ENCODE measurements at regions not wholly inside any gene's neighbourhood (a gene's known extent, or its start where the extent isn't known, plus 50 kb on each side); places are given as distances from the start of the nearest gene placed in this dataset.

DNA sequence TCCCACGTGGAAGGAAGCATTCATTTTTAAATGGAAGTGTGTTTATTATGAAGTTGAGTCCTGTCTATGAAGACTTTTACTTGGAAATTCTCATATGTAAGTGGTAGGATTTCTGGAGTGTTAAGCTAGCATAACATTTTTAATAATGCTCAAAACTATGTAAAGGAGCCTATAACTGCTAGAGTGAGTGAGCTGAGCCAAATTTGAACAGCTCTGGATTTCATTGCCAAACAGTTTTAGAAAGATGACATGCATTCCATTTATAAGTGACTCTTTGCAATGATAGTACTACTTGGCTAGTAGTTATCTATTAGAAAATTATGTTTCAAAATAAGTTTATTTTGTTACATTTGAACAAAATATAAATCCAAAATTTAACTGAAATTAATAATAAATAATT, 721.2 kb downstream of the LUZP2 start:
- no peak for TF ChIP-seq CTCF (IDR thresholded peaks at IDR 0.05)
- TF ChIP-seq POLR2A (IDR thresholded peaks at IDR 0.05), result no peak
